Stomach (tissue), 8 donors: ENCODE measurements at regions not wholly inside any gene's neighbourhood (a gene's known extent, or its start where the extent isn't known, plus 50 kb on each side); places are given as distances from the start of the nearest gene placed in this dataset.

Experiments used
- DNase-seq, 2 donors: peaks; one replicate each; pipeline versions ENCODE4 v3.0.0 to v3.0.0-alpha.2; 2013 to 2019
- H3K27ac ChIP-seq, 5 donors: fragments of 200-600 bp in 4 of 5; sonication (generic) in 4 of 5; one replicate each; pipeline ENCODE4 v1.5.1; 2013 to 2019; ENCODE audit warnings: mild to moderate bottlenecking in 1 of 5, moderate library complexity in 1 of 5
- H3K27me3 ChIP-seq, 3 donors: fragments of 200-600 bp; sonication (generic); one replicate each; pipeline ENCODE4 v1.5.1; 2017 to 2019; ENCODE audit warnings: mixed run types in 1 of 3
- H3K36me3 ChIP-seq, 4 donors: fragments of 200-600 bp; sonication (generic); 1 replicate in 3 of 4; 2 replicates in 1 of 4; pipeline ENCODE4 v1.5.1; 2016 to 2019
- H3K4me1 ChIP-seq, 4 donors: fragments of 200-600 bp; sonication (generic); one replicate each; pipeline ENCODE4 v1.5.1; 2016 to 2019
- H3K4me3 ChIP-seq, 4 donors: fragments of 200-600 bp; sonication (generic) in 3 of 4; one replicate each; pipeline ENCODE4 v1.5.1; 2016 to 2019; ENCODE audit warnings: mild to moderate bottlenecking in 1 of 4
- H3K9me3 ChIP-seq, 4 donors: fragments of 200-600 bp; sonication (generic); one replicate each; pipeline ENCODE4 v1.5.1; 2016 to 2019
- CTCF ChIP-seq, 7 experiments: fragments of 450-650 bp in 4 of 7; fragments of 200-600 bp in 3 of 7; sonication (generic) in 3 of 7; IDR thresholded peaks; one replicate each; pipeline ENCODE4 v1.5.1; 2016 to 2019; ENCODE audit warnings: antibody characterized with exemption in 7 of 7, control low read depth in 2 of 7, mild to moderate bottlenecking in 1 of 7
- EP300 ChIP-seq: sonication (generic); formaldehyde crosslinking; IDR thresholded peaks from one replicate; pipeline ENCODE4 v1.6.1; 2017; ENCODE audit warnings: antibody characterized with exemption
- POLR2A ChIP-seq, 4 donors: fragments of 450-650 bp; IDR thresholded peaks; one replicate each; pipeline ENCODE4 v1.6.1; 2016; ENCODE audit warnings: antibody characterized with exemption in 4 of 4, control low read depth in 2 of 4, mild to moderate bottlenecking in 1 of 4, moderate library complexity in 1 of 4
- POLR2AphosphoS5 ChIP-seq, 3 donors: sonication (generic); formaldehyde crosslinking; IDR thresholded peaks; one replicate each; pipeline ENCODE4 v1.6.1; 2016; ENCODE audit warnings: antibody characterized with exemption in 3 of 3
- WGBS, 5 donors: extraction: QIAGEN DNeasy Blood & Tissue Kit in 3 of 5; methylation state at CpG; one replicate each; pipeline versions ENCODE4 v1.1.5 to v1.1.7; 2013 to 2018; 5-methylcytosine and 5-hydroxymethylcytosine counted together
- intact Hi-C: fragments of 100-400 bp; cut with DNase I; formaldehyde crosslinking; loops from one replicate; pipeline ENCODE4 v1.15.1; 2023; ENCODE audit warnings: low total_unique reads
- donor health status: healthy with polysubstance abuse.
- donor health status: Bipolar disorder and iron deficiency.
- donor health status: healthy.

DNA sequence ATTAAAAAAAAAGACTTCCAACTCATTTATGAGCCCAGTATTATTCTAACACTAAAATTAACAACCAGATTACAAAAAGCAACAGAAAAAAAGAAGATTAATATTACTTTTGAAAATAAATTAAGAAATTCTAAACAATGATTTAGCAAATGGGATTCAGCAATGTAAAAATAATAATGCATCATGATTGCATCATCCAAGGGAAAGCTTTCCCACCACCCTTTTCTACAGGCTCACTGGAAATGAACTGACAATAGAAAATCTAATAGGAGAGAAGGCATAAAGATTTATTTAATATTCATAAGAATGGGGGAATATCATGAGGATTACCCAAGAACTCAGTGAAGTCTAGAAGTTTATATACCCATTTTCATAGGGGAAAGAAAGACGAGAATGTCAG lies 1671.9 kb downstream of the NCAM2 start:
- no peaks in the 10 kb centered on the region for H3K36me3 ChIP-seq
- H3K4me1 ChIP-seq, result no peaks in the 10 kb centered on the region
- TF ChIP-seq EP300, result no peak
- TF ChIP-seq CTCF (IDR thresholded peaks at IDR 0.05), result no peak
- TF ChIP-seq POLR2A (IDR thresholded peaks at IDR 0.05), result no peak
- DNase-seq, result no peak
- intact Hi-C loops, result no loop called here
- WGBS, 5 donors, result 72 to 86% (median 81%) methylated on average over 1 of the region's 1 CpG
- H3K27ac ChIP-seq, result no peak overlapping the region
- no peaks in the 10 kb centered on the region for H3K27me3 ChIP-seq
- peaks cover 0 to 17% (median 4%) of the 10 kb centered on the region in 4 donors for H3K9me3 ChIP-seq
- H3K4me3 ChIP-seq, result no peak overlapping the region

DNA sequence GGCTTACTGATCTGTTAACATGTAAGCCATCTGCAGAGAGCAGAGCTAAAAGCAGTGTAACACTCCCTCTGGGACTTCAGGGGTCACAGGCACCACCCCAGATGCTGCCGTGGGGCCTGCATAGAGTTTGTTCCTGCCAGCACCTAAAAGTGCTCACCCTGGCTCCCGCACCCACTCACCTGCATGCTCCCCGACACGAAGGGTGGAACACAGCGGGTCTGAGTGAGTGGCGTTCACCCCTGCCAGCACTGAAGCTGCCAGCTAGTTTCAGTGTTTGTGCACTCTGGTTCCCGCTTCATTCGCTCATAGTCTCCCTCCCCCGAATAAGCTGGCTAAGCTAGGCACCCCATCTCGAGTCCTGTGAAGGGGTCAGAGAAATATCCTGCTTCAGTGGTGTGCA lies 1681.0 kb downstream of the NCAM2 start:
- intact Hi-C loops, result no loop called here
- H3K4me3 ChIP-seq, result no peak overlapping the region
- H3K4me1 ChIP-seq, result no peaks in the 10 kb centered on the region
- H3K9me3 ChIP-seq, result peaks cover 0 to 12% (median 0%) of the 10 kb centered on the region in 4 donors
- H3K27me3 ChIP-seq, result no peaks in the 10 kb centered on the region
- no peak for TF ChIP-seq EP300
- TF ChIP-seq POLR2A (IDR thresholded peaks at IDR 0.05), result no peak
- TF ChIP-seq POLR2AphosphoS5 (IDR thresholded peaks at IDR 0.05), result no peak
- no peak for TF ChIP-seq CTCF (IDR thresholded peaks at IDR 0.05)
- no peak for DNase-seq
- H3K27ac ChIP-seq, result no peak overlapping the region
- 64 to 89% (median 80%) methylated on average over 3 to 10 of the region's 10 CpGs for WGBS, 5 donors
- no peaks in the 10 kb centered on the region for H3K36me3 ChIP-seq

- Histone ChIP-seq H3K27me3 (no peaks in the 10 kb centered on the region), H3K36me3 (no peaks in the 10 kb centered on the region), H3K9me3 (peaks cover 0 to 56% (median 14%) of the 10 kb centered on the region in 4 donors), H3K27ac (no peak overlapping the region), H3K4me3 (no peak overlapping the region), H3K4me1 (no peaks in the 10 kb centered on the region)
- TF ChIP-seq CTCF (IDR thresholded peaks at IDR 0.05) (no peak), POLR2AphosphoS5 (IDR thresholded peaks at IDR 0.05) (no peak), POLR2A (IDR thresholded peaks at IDR 0.05) (no peak), EP300 (no peak)
- no peak for DNase-seq
- intact Hi-C loops, result no loop called here
Measured at GRCh38 chr21:22691658-22692057, 1693.4 kb downstream of the NCAM2 start.

DNA sequence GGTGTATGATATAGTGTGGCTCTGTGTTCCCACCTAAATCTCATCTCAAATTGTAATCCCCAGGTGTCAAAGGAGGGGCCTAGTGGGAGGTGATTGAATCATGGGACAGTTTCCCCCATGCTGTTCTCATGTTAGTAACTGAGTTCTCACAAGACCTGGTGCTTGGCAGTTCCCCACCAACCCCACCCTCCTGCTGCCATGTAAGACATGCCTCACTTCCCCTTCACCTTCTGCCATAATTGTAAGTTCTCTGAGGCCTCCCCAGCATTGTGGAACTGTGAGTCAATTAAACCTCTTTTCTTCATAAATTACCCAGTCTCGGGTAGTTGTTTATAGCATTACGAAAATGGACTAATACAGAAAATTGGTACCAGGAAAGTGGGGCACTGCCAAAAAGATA lies 1705.3 kb downstream of the NCAM2 start:
- Histone ChIP-seq H3K27me3 (no peaks in the 10 kb centered on the region), H3K4me3 (no peak overlapping the region), H3K4me1 (no peaks in the 10 kb centered on the region), H3K27ac (no peak overlapping the region), H3K36me3 (no peaks in the 10 kb centered on the region), H3K9me3 (peaks cover 0 to 4% (median 0%) of the 10 kb centered on the region in 4 donors)
- TF ChIP-seq POLR2AphosphoS5 (IDR thresholded peaks at IDR 0.05) (no peak), CTCF (IDR thresholded peaks at IDR 0.05) (no peak), POLR2A (IDR thresholded peaks at IDR 0.05) (no peak), EP300 (no peak)
- no peak for DNase-seq
- intact Hi-C loops, result no loop called here
- 72 to 89% (median 84%) methylated on average over 2 of the region's 2 CpGs for WGBS, 5 donors
